HG02870 (cell line): ENCODE measurements at regions not wholly inside any gene's neighbourhood (a gene's known extent, or its start where the extent isn't known, plus 50 kb on each side); places are given as distances from the start of the nearest gene placed in this dataset.

ENCODE experiments used
- ATAC-seq: cut with Tn5 transposase; IDR thresholded peaks from one replicate; pipeline ENCODE4 v1.9.1; 2021; ENCODE audit warnings: mild to moderate bottlenecking, moderate library complexity; ENCODE audit not compliant: unreplicated experiment

DNA sequence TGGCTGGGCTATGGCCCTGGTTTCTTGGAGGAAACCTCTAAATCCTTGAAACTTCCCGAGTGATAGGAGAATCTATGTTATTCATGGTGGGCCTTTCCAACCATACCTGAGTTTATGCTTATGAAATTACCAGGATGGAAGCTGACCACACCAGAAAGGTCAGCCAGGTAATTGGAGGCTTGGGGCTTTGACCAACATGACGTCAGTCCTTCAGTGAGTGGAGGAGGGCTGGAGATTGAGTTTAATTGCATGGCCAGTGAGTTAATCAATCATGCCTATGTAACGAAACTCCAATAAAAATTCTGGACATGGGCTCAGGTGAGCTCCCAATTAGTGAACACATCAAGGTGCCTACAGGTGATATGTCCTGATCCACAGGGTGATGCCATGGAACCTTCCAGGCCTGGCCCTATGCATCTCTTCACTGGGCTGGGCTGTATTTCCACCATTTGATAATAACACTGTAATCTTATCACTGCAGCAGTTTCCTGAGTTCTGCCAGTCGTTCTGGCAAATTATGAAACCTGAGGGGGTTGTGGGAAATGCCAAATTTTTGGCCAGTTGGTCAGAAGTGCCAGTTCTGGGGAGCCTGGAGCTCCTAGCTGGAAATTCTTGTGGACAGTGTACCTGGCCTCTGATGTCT, 106.5 kb downstream of the CDH26 start:
- ATAC-seq: no peak

DNA sequence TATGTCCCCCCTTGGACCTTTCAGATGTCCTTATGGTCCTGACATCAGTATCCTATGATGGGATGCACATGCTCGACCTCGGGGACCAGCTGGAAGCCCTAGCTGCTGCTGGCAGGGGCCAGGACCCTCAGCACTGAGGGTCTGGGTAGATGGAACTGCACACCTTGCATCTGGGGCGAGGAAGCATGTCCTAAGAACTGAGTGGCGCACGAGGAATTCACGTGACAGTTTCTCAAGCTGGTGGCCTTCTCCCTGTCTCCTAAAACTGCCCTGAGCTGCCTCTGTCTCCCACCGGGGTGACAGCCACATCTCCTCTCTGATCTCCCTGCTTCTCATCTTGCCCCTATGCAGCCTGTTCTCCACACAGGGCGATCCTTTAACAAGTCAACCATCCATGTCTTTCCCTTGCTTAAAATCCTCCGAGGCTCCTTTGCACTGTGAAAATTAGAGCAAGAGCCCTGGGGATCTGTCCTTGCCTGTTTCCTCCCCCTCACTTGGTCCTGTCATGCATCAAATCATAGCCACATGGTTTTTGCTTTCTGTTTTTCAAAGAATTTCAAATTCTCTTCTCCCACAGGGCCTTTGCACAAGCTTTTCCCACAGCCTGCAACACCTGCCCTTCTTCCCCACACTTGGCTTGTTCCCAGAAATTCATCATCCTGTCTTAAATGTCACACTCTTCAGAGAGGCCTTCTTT, 107.7 kb downstream of the CDH26 start:
- ATAC-seq: no peak

DNA sequence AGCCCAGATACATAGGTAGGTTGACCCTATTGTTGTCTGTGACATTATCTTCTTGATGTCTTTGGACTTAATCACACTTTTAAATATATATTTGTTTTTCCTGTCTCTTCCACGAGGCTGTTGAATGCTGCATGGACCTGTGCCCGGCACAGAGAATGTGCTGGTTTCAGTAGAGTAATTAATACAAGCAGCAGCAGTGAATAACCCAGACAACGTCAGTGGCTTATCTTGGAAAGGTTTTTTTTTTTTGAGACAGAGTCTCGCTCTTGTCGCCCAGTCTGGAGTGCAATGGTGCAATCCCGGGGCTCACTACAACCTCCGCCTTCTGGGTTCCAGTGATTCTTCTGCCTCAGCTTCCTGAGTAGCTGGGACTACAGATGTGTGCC, 108.2 kb downstream of the CDH26 start:
- no peak for ATAC-seq

DNA sequence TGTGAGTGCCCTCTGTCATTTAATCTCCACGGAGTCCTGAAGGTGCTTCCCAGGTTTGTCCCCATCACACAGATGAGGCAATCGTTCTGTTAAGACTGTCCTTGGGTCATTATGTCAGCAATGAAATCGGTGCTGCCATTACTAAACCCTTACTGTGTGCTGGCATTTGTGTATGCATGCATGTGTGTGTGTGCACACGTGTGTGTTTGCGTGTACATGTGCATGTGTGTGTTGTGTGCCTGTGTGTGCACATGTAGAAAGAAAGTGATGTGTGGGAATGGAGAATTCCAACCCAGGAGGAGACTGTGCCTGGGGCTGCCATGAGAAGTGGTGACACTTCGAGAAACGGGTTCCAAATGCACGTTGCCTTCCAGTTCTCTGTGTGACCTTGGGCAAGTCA, 110.3 kb downstream of the CDH26 start:
- ATAC-seq: no peak

DNA sequence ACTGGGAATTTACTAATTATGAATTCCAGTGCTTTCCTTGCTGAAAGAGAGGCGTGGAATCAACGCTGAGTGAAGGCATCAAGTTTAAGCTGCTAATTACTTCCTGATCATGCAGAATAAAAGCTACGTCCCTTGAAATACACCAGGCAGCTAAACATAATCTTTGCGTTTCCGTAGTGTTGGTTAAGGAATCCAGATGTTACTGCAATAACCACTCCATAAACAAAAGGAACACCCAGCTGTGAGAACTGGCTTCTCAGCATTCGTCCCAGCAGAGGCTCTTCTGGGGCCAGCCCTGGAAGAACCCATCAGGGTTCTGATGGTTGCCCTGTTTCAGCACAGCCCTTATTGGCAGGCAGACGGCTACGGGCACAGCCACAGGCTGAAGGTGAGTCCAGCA, 111.4 kb downstream of the CDH26 start:
- no peak for ATAC-seq

DNA sequence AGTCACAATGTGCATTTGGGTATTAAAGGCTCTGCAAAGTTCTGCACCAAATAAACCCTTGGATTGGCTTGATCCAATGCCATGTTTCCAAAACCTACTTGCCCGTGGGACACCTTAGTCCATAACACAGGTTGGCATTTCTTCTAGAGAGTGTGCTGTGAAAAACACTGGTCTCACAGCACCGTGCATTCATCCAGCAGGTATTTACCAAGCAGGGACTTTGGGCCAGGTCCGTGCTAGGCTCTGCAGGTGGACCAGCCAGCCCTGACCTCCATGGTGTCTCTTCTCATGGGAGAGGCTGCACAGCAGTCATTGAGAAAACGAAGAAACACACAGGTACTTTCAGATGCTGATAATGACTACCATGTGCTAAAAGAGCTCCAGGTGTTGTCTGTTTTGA, 112.6 kb downstream of the CDH26 start:
- ATAC-seq: no peak

DNA sequence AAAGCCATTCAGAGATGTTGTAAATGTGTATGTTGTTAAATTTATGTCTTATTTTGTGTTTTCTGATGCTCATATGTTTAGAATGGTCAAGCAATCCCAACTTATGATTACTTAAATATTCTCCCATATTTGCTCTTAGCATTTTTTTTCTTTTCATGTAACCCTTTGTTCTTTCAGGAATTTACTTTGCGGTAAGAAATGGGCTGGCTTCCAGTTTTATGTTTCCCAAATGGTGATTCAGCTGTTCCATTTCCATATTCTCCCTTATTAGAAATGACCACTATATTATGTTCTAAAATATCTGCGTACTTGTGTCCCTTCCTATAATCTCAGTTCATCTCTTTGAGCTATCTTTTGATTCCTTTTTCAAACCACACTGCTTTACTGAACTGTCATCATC, 113.7 kb downstream of the CDH26 start:
- ATAC-seq: no peak

DNA sequence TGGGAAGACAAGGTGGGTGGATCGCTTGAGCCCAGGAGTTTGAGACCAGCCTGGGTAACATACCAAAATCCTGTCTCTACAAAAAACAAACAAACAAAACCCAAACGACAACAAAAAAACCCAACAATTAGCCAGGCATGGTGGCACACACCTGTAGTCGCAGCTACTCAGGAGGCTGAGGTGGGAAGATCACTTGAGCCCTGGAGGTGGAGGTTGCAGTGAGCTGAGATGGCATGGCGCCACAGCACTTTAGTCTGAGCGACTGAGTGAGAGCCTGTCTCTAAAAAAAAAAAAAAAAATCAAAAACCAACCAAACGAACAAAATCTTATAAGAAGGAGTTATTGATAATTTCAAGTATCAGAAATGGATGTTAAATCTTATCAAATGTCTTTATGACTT, 114.9 kb downstream of the CDH26 start:
- no peak for ATAC-seq

DNA sequence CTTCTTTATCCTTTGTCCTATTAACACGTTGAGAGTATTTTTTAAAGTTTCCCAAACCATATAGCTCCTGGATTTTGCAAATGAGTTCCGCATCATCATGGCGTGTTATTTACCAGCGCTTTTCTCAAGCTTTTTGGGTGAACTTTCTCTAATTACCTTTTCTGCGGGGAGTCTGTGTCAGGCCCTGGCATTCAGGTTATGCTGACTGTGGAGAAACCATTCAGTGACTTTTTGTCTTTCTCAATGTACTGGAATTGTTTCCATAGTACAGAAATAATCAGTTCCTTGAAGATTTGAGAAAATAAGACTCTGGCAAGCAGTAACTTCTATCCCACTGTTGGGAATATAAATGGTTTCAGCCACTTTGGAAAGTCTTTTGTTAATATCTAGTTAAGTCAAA, 115.3 kb downstream of the CDH26 start:
- ATAC-seq: no peak

DNA sequence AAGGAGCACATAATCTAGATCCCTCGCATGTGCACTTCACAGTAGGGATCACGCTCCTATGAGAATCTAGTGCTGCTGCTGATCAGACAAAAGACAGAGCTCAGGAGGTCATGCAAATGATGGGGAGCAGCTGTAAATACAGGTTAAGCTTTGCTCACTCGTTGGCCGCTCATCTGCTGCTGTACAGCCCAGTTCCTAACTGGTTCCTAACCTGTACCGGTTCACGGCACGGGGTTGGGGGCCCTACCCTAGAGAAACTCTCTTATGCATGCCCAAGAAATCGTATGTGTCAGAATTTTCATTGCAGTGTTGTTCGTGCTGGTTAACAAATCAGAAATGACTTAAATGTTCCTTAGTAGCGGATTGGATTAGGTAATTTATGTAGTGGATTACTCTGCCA, 116.1 kb downstream of the CDH26 start:
- no peak for ATAC-seq

DNA sequence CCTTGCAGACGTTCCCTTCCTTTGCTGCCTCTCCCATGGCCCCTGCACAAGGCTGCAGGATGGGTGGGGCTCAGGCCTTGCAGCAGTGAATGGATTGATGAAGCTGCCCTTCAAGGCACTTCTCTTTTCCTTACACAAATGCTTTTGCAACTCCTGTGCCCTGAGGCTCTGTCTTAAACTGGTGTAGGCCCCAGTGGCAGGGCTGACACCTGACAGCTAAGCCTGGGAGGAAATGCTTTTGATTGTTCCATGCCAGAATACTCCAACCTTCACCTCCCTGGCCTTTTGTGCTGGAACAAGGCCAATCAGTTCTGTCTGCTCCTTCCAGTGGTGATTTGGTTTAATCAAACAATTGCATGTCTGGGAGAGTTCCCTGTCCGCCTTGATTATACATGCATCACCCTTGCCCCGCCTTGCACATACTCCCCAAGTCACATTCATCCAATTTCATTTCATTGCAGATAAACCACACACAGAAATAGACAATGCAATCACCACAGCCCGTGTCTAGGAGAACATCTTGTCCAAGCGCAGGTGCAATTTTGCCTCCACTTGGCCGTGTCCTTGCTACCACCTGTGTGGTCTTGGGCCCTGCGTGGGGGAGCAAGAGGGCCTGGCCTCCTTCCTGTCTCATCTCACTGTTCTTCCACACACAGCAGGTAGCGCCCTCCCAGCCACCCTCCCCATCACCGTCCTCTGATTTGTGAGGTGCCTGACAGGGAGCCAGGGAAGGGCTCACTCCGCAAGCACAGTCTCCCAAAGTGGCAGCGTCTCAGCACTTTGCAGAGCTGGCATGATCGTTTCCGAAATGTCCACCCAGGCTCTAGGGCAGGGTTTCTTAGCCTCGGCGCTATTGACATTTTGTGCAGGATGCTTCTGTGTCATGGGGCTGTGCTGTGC, 120.4 kb downstream of the CDH26 start:
- ATAC-seq: no peak

DNA sequence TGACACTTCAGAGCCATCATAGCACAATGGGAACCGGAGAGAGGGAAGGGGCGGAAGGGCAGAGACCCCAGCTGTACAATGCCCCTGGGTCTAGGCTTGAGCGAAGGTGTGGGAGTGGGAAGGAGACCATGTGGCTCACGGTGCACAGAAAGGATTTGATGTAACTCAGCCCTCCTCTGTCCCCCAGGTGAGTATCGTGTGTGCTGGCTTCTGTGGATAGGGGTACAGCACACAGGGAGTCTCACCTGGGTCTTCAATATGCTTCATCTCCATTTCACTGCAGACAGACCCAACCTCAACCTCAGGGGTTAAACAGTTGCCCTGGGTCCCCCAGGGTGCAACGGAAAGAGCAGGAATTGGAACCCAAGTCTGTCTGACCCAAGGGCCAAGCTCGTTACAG, 122.2 kb downstream of the CDH26 start:
- ATAC-seq: no peak

DNA sequence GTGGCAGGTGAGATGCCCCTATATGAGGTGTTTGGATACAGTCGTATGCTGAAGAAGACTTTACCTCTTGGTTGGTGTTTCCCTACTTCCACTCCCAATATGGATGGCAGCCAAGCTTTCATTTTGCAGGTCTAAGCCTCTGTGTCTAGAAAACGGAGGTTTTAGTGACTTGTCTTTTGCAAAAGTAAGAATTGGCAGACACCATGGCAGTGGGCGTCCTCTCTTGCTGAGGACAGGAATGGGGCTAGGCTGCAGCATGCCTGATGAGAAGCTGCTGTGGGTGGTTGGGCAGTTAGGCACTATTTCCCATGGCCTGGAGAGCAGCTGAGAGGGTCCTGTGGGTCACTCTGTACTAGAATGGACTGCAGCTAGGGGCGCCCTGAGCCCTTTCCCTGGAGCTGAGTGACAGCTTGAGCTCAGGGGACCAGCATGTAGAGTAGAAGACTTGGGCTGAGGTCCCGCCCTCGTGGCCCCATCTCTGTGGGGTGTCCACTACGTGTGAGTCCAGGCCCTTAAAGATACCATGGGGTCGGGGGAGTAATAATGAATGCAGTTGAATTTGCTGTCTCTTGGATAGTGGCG, 127.4 kb downstream of the CDH26 start:
- no peak for ATAC-seq

DNA sequence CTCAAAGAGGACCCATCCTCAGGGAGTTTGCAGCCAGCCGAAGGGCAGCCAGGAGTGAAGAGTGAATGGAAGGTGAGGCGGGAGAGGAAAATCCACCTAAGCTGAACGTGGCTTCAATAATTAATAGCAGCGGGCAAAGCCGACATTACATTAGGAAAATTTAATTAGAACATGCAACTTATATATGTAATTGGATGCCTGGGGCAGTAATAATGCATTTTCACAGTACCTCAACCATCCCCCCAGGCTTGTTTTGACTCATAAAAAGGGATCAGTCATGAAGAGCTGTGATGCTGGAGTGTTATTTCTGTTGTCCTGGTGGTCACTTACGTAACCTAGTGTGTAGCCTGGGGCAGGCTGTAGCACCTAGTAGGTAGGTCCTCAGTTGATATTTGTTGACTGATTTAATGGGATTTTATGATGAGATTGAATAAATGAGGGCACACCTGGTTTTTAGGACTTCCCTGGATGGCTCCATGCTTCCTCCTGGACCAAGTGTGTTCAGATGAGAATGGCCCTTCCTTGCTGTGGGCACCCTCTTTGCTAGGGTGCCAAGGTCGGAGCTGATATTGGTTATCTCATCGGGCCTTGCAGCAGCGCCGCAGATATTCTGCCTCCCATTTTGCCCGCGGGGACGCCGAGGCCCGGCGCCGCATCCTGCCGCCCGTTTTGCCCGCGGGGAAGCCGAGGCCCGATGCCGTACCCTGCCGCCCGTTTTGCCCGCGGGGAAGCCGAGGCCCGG, 128.8 kb downstream of the CDH26 start:
- no peak for ATAC-seq

DNA sequence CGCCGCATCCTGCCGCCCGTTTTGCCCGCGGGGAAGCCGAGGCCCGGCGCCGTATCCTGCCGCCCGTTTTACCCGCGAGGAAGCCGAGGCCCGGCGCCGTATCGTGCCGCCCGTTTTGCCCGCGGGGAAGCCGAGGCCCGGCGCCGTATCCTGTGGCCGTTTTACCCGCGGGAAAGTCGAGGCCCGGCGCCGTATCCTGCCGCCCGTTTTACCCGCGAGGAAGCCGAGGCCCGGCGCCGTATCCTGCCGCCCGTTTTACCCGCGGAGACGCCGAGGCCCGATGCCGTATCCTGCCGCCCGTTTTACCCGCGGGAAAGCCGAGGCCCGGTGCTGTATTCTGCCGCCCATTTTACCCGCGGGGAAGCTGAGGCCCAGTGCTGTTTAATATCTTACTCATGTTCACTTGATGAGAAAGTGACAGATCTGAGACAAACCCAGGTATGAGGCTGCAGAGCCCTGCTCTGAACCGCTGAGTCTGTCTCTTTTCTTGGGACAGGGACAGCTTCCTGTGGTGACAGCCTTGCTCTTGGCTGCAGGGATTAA, 129.4 kb downstream of the CDH26 start:
- ATAC-seq: no peak

DNA sequence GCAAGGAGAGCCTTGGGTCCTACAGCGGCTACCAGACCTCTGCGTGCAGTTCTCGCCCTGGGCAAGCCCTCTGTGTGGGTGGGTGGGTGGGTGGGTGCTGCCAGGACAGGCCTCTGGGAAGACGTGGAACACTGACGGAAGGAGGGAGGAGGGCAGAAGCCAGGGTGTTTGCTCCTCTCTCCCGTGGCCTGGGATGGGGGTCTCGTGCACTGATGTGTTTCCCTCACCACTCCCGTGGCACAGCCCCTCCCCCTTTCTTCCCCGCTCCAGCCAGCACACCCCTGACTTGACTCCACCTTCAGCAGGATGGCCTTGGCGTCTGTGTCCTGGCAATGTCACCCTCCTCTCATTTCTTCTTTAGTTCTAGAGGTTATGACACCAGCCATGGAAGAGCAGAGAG, 130.0 kb downstream of the CDH26 start:
- ATAC-seq: no peak

DNA sequence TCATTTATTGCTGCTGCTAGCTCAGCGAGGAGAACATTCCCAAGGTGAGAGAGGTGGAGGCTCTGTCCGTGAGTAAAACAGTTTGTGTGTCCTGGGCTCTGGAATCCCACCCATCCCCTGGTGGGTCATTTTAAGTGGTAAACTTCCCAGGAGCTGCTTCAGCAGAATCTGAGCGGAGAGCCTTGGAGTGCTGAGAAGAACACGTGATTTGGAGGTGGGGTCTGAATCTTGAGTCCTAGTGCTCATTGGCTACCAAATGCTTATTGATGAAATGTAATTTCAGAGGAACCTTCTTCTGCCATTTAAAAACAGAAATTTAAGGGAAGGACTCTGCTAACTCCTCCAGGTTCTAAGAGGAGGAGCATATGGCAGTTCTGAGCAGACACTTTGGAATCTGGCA, 132.4 kb downstream of the CDH26 start:
- ATAC-seq: no peak

DNA sequence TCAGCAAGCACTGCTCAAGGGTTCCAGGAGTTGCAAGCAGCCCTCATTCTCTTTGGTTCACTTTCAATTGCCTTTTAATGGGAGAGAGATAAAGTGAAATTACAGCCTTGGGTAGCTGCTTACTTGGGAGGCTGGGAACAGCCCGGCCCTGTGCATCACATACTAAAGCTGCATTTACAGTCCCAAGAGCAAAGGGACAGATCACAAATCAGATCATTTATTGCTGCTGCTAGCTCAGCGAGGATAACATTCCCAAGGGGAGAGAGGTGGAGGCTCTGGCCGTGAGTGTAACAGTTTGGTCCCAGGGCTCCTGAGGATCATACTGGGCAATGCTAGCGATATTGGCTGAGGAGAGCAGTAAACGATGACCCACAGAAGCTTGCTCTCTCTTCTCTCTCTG, 133.1 kb downstream of the CDH26 start:
- no peak for ATAC-seq

DNA sequence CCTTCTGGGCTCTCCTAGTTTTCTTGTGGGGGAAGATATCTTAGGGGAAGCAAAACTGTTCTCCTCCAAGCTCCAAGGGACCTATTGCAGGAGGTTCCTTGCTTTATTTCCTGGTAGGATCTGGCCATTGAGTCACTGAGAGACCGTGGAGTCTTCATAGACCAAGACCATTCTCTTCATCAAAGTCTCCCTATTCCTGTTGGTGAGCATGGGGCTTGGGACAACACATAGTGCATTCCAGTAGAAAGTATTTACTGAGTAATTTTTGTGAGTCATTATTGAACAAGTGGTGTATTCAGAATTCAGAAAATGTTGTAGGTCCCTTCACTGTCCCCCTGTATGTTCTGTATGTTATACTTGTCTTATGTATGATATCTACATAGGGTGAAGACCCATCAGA, 133.6 kb downstream of the CDH26 start:
- ATAC-seq: no peak

DNA sequence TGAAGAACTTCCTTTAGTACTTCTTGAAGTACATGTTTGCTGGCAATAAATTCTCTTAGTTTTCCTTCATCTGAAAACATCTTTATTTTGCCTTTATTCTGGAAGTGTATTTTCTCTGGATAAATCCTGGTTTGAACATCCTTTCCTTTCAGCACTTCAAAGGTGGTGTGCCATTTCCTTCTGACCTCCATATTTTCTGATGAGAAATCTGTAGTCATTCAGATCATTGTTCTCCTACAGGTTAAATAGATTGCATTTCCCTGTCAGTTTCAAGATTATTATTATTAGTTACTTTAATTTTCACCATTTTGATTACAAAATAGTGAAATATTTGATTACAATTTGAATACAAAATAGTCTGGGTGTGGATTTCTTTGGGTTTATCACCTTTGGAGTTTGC, 134.5 kb downstream of the CDH26 start:
- ATAC-seq: no peak

DNA sequence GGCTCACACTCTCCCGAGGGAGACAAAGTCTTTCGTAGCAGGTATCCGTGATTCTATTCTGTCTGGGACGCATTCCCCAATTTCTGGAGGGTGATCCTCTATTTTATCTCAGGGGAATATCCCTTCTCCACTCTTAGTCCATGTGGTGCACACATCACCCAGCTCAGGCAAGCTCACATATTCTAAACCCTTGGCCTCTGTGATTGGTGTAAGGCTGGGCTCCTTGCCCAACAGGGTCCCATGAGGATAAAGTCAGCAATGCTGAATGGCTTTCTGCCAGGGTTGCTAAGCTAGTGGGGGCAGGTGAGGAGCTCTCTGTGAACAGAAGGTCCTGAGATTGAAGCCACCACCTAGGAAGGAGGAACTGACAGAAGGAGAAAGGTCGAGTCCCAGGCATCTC, 137.2 kb downstream of the CDH26 start:
- no peak for ATAC-seq
